ENCODE measurements at regions not wholly inside any gene's neighbourhood (a gene's known extent, or its start where the extent isn't known, plus 50 kb on each side); places are given as distances from the start of the nearest gene placed in this dataset.

DNA sequence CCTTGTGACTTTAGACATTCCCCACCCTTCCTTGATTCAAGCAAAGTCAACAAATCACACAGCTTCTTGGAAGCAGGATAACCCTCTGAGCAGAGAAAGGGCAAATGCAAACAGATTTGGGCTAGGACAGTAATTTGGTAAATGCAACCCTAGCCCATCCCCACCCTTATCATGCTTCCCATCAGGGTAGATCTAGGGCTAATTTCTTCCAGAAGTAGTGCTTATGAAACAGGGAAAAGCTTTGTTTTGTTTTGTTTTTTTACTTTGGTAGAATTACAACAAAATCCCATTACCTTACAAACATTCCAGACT is 525.1 kb upstream of the NOX3 start:
- TF ChIP-seq, protein P1, sequence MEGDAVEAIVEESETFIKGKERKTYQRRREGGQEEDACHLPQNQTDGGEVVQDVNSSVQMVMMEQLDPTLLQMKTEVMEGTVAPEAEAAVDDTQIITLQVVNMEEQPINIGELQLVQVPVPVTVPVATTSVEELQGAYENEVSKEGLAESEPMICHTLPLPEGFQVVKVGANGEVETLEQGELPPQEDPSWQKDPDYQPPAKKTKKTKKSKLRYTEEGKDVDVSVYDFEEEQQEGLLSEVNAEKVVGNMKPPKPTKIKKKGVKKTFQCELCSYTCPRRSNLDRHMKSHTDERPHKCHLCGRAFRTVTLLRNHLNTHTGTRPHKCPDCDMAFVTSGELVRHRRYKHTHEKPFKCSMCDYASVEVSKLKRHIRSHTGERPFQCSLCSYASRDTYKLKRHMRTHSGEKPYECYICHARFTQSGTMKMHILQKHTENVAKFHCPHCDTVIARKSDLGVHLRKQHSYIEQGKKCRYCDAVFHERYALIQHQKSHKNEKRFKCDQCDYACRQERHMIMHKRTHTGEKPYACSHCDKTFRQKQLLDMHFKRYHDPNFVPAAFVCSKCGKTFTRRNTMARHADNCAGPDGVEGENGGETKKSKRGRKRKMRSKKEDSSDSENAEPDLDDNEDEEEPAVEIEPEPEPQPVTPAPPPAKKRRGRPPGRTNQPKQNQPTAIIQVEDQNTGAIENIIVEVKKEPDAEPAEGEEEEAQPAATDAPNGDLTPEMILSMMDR (IDR thresholded peaks at IDR 0.05): no peak
- TF ChIP-seq POLR2A (IDR thresholded peaks at IDR 0.05): no peak
